OCI-LY3 (cell line): ENCODE measurements at regions not wholly inside any gene's neighbourhood (a gene's known extent, or its start where the extent isn't known, plus 50 kb on each side); places are given as distances from the start of the nearest gene placed in this dataset.

Source experiments
- EZH2phosphoT487 ChIP-seq: fragments of 200-600 bp; shearing (Covaris generic); IDR thresholded peaks from 2 replicates; pipeline ENCODE4 v1.6.1; 2018; ENCODE audit warnings: antibody characterized with exemption, mixed run types, low read depth
- TF ChIP-seq, protein P1 (sequence below): fragments of 200-600, 300-600 bp; sonication (generic); IDR thresholded peaks from 2 replicates; pipeline ENCODE4 v1.5.1; 2014; ENCODE audit warnings: antibody characterized with exemption, low read length, low read depth

DNA sequence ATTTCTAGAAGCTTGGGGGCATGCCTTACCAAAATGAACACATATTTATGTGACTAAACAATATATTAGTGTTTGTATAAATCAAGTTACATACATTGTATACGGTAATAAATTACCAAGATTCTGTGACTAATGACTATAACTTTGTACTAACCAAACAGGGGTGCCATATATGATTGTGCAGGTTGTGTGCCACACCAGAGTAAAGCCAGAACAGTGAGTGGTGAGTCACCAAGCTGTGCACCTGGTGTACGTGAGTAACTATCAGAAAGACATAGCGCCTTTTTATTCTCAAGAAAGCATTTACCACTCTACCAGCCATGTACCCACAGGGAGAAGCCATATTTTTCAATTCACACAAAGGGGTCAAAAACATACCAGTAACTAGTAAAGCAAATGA is 453.2 kb upstream of the PIK3C3 start:
- TF ChIP-seq, protein P1, sequence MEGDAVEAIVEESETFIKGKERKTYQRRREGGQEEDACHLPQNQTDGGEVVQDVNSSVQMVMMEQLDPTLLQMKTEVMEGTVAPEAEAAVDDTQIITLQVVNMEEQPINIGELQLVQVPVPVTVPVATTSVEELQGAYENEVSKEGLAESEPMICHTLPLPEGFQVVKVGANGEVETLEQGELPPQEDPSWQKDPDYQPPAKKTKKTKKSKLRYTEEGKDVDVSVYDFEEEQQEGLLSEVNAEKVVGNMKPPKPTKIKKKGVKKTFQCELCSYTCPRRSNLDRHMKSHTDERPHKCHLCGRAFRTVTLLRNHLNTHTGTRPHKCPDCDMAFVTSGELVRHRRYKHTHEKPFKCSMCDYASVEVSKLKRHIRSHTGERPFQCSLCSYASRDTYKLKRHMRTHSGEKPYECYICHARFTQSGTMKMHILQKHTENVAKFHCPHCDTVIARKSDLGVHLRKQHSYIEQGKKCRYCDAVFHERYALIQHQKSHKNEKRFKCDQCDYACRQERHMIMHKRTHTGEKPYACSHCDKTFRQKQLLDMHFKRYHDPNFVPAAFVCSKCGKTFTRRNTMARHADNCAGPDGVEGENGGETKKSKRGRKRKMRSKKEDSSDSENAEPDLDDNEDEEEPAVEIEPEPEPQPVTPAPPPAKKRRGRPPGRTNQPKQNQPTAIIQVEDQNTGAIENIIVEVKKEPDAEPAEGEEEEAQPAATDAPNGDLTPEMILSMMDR: no peak
- TF ChIP-seq EZH2phosphoT487: no peak
